ENCODE measurements at regions not wholly inside any gene's neighbourhood (a gene's known extent, or its start where the extent isn't known, plus 50 kb on each side); places are given as distances from the start of the nearest gene placed in this dataset.

DNA sequence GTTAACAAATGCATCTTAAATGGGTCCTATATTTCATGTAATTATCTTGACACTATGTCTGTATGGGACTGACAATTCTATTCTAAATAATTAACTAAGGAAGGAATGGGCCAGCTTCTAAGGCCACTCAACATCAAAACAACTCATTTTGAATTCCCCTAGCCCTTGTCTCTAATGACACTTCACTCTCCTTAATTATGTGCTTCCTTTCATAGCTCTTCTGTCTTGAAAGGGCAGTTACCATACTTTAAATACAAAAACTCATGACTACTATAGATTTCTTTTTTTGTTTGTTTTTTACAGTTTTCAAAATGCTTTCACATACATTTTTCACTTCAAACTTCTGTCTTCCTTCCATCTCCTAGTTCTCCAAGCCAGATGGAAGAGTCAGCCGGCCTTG, 126.1 kb upstream of the CHODL start:
- TF ChIP-seq TAF1 (IDR thresholded peaks at IDR 0.05; ENCODE audit: low read depth, low read length): no peak
- TF ChIP-seq POLR2AphosphoS5 (IDR thresholded peaks at IDR 0.05; ENCODE audit: low read depth, low read length): no peak
- no peak for TF ChIP-seq POLR2A (IDR thresholded peaks at IDR 0.05; ENCODE audit: low read depth, low read length)
- no peak for TF ChIP-seq POU2F2 (IDR thresholded peaks at IDR 0.05; ENCODE audit: low read depth, low read length)

All from GM12891 (cell line).